Fibroblast of pulmonary artery (primary cell): ENCODE measurements at regions not wholly inside any gene's neighbourhood (a gene's known extent, or its start where the extent isn't known, plus 50 kb on each side); places are given as distances from the start of the nearest gene placed in this dataset.

Experiments used
- DNase-seq: peaks from one replicate; pipeline ENCODE4 v3.0.0-alpha.2; 2010; ENCODE audit warnings: low read depth
- H3K4me3 ChIP-seq: replicated peaks from 2 replicates; pipeline ENCODE4 v1.5.1; 2011; ENCODE audit warnings: low read depth, mild to moderate bottlenecking, control low read depth, low read length, moderate library complexity
- TF ChIP-seq, protein P1 (sequence below): IDR thresholded peaks from 2 replicates; pipeline ENCODE4 v1.5.1; 2011; ENCODE audit warnings: mild to moderate bottlenecking, control low read depth, low read length, inconsistent platforms; ENCODE audit errors: missing control alignments

- no peak overlapping the region for H3K4me3 ChIP-seq
- TF ChIP-seq, protein P1, sequence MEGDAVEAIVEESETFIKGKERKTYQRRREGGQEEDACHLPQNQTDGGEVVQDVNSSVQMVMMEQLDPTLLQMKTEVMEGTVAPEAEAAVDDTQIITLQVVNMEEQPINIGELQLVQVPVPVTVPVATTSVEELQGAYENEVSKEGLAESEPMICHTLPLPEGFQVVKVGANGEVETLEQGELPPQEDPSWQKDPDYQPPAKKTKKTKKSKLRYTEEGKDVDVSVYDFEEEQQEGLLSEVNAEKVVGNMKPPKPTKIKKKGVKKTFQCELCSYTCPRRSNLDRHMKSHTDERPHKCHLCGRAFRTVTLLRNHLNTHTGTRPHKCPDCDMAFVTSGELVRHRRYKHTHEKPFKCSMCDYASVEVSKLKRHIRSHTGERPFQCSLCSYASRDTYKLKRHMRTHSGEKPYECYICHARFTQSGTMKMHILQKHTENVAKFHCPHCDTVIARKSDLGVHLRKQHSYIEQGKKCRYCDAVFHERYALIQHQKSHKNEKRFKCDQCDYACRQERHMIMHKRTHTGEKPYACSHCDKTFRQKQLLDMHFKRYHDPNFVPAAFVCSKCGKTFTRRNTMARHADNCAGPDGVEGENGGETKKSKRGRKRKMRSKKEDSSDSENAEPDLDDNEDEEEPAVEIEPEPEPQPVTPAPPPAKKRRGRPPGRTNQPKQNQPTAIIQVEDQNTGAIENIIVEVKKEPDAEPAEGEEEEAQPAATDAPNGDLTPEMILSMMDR = peak; percentile 76
- DNase-seq = peak; percentile 70
These were observed 317.8 kb downstream of the CENPW start for GRCh38 chr6:126657561-126658175.

DNA sequence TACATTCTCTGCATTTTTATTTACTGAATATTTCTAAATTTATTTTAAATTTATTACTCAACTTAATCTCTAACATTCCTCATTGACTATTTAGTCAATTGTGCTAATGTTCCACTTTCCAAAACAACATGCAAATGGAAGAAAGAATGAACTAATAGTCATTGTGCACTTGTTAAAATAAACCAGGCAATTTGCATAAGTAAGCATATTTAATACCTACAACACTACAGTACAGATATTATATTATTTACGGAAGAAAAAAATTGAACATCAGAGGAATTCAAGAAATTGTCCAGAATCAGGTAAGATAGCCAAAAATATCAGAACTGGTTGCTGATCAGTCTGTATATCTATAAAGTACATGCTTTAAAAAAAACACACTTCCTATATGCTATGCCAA is 320.5 kb downstream of the CENPW start:
- TF ChIP-seq, protein P1 = no peak
- no peak for DNase-seq
- no peak overlapping the region for H3K4me3 ChIP-seq

DNA sequence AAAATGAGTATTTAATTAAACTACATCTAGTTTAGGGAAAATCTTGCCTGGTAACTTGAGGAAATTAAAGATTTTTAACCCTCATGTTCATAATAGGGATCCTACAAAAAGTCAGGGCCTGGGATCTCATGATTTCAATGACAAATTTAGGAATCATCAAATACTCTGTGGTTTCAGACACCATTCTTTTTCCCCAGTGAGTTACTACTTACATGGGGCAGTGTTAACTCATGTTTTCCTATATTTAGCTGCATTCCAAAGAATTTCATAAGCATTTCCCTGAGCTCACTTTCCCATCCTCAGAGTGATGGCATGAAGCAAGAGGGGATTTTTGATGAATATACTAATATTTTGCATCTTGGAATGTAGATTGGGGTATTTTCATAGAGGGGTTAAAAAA is 321.7 kb downstream of the CENPW start:
- H3K4me3 ChIP-seq = no peak overlapping the region
- DNase-seq = peak; percentile 83
- TF ChIP-seq, protein P1 = no peak

- DNase-seq = no peak
- TF ChIP-seq, protein P1 = no peak
- H3K4me3 ChIP-seq = no peak overlapping the region
These were observed 323.1 kb downstream of the CENPW start for GRCh38 chr6:126662966-126663365.

DNA sequence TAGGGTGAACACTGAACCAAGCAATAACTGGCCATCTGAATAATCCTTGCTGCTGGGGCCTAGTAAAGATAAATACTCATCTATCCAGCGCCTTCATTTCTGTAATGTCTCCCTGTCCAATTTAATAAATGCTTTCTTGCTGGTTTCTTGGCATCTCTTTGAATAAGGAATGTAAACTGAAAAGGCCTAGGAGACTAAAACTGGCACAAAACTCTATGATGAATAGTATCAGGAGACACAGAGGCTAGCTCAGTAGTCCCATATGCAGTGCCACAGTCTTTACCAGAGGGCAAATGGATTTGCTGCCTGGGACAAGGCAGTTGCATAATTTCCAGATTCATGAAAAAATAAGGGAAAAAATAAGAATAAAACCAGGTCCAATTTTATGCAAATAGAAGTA is 324.4 kb downstream of the CENPW start:
- no peak overlapping the region for H3K4me3 ChIP-seq
- peak; percentile 25 for DNase-seq
- TF ChIP-seq, protein P1 = no peak

GRCh38 chr6:126665551-126665950 is 325.6 kb downstream of the CENPW start:
- H3K4me3 ChIP-seq = no peak overlapping the region

More at GRCh38 chr6:126665551-126665950, 325.6 kb downstream of the CENPW start:
- TF ChIP-seq, protein P1 = no peak
- DNase-seq = no peak
